HEK293 (cell line): ENCODE measurements at regions not wholly inside any gene's neighbourhood (a gene's known extent, or its start where the extent isn't known, plus 50 kb on each side); places are given as distances from the start of the nearest gene placed in this dataset.

Source experiments
- KLF16 ChIP-seq: fragments of 450-650 bp; formaldehyde crosslinking; IDR thresholded peaks from 2 replicates; pipeline ENCODE4 v1.5.1; 2017; ENCODE audit warnings: missing biosample characterization, missing genetic modification characterization
- YY2 ChIP-seq: fragments of 450-650 bp; formaldehyde crosslinking; IDR thresholded peaks from 2 replicates; pipeline ENCODE4 v1.5.1; 2016; ENCODE audit warnings: missing biosample characterization, missing genetic modification characterization
- ZBTB48 ChIP-seq: fragments of 450-650 bp; formaldehyde crosslinking; IDR thresholded peaks from 2 replicates; pipeline ENCODE4 v1.5.1; 2016; ENCODE audit warnings: missing biosample characterization, missing genetic modification characterization
- ZNF274 ChIP-seq, 2 experiments: fragments of 200-500 bp in 1 of 2; fragments of 450-650 bp in 1 of 2; sonication (Bioruptor generic) in 1 of 2; formaldehyde crosslinking in 1 of 2; IDR thresholded peaks; 2 replicates each; pipeline versions ENCODE4 v1.5.1 to v1.6.1; 2014 to 2016; ENCODE audit warnings: borderline replicate concordance in 1 of 2, inconsistent platforms in 1 of 2, low read length in 1 of 2, missing biosample characterization in 1 of 2, missing genetic modification characterization in 1 of 2
- ZNF544 ChIP-seq: fragments of 450-650 bp; formaldehyde crosslinking; IDR thresholded peaks from 2 replicates; pipeline ENCODE4 v1.5.0; 2017; ENCODE audit warnings: missing biosample characterization, missing genetic modification characterization
- ZNF747 ChIP-seq: fragments of 450-650 bp; formaldehyde crosslinking; IDR thresholded peaks from 2 replicates; pipeline ENCODE4 v1.5.1; 2016; ENCODE audit warnings: missing biosample characterization, missing genetic modification characterization
- TF ChIP-seq, protein P1 (sequence below): fragments of 450-650 bp; formaldehyde crosslinking; IDR thresholded peaks from 2 replicates; pipeline ENCODE4 v1.5.1; 2016; ENCODE audit warnings: missing biosample characterization, missing genetic modification characterization
- TF ChIP-seq, protein P2 (sequence below): fragments of 450-650 bp; formaldehyde crosslinking; conservative IDR thresholded peaks from 2 replicates; pipeline ENCODE4 v1.5.1; 2016; ENCODE audit warnings: low read depth, missing biosample characterization, missing genetic modification characterization

DNA sequence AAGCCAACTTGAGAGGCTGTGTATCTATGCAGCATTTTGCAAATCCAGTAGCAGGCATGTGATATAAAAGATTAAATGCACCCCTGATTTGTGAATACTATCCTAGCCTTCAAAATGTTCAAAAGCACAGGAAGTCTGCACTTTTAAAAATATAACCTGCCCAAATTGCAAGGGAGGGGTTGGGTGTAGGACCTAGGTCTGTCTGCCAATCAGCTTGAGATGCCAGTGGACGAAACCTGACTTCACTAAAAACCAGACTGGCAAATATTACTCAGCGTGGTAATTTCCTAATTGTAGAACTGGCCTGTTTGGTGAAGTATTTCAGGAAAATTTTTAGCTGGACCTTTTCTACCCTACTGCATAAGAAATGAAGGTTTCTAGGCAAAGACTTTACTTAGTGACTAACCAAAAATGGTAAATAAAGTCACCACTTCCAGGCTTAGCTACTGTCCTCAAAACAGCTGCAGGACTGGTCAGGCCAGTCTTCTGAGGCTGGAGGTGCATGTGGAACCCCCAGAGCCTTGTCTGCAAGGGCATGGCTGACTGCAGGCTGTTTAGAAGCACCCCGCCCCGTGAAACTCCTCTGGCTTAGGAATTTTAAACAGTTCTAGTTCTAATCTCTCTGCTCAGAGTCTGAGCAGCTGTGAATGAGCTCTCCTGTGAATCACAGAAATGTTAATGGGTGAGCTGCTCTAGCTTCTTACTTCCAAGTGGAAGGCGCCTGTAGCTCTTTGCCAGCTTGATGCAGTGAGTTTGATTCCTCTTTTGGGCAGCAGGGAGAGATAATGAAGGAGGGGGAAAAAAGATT lies 104.4 kb upstream of the ESR1 start:
- TF ChIP-seq, protein P1, sequence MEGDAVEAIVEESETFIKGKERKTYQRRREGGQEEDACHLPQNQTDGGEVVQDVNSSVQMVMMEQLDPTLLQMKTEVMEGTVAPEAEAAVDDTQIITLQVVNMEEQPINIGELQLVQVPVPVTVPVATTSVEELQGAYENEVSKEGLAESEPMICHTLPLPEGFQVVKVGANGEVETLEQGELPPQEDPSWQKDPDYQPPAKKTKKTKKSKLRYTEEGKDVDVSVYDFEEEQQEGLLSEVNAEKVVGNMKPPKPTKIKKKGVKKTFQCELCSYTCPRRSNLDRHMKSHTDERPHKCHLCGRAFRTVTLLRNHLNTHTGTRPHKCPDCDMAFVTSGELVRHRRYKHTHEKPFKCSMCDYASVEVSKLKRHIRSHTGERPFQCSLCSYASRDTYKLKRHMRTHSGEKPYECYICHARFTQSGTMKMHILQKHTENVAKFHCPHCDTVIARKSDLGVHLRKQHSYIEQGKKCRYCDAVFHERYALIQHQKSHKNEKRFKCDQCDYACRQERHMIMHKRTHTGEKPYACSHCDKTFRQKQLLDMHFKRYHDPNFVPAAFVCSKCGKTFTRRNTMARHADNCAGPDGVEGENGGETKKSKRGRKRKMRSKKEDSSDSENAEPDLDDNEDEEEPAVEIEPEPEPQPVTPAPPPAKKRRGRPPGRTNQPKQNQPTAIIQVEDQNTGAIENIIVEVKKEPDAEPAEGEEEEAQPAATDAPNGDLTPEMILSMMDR: no peak
- TF ChIP-seq YY2 (tag by site-specific recombination): no peak
- no peak for TF ChIP-seq KLF16 (tag by site-specific recombination)
- no peak for TF ChIP-seq ZBTB48 (tag by site-specific recombination)
- TF ChIP-seq ZNF747 (tag by site-specific recombination): no peak
- TF ChIP-seq, protein P2, sequence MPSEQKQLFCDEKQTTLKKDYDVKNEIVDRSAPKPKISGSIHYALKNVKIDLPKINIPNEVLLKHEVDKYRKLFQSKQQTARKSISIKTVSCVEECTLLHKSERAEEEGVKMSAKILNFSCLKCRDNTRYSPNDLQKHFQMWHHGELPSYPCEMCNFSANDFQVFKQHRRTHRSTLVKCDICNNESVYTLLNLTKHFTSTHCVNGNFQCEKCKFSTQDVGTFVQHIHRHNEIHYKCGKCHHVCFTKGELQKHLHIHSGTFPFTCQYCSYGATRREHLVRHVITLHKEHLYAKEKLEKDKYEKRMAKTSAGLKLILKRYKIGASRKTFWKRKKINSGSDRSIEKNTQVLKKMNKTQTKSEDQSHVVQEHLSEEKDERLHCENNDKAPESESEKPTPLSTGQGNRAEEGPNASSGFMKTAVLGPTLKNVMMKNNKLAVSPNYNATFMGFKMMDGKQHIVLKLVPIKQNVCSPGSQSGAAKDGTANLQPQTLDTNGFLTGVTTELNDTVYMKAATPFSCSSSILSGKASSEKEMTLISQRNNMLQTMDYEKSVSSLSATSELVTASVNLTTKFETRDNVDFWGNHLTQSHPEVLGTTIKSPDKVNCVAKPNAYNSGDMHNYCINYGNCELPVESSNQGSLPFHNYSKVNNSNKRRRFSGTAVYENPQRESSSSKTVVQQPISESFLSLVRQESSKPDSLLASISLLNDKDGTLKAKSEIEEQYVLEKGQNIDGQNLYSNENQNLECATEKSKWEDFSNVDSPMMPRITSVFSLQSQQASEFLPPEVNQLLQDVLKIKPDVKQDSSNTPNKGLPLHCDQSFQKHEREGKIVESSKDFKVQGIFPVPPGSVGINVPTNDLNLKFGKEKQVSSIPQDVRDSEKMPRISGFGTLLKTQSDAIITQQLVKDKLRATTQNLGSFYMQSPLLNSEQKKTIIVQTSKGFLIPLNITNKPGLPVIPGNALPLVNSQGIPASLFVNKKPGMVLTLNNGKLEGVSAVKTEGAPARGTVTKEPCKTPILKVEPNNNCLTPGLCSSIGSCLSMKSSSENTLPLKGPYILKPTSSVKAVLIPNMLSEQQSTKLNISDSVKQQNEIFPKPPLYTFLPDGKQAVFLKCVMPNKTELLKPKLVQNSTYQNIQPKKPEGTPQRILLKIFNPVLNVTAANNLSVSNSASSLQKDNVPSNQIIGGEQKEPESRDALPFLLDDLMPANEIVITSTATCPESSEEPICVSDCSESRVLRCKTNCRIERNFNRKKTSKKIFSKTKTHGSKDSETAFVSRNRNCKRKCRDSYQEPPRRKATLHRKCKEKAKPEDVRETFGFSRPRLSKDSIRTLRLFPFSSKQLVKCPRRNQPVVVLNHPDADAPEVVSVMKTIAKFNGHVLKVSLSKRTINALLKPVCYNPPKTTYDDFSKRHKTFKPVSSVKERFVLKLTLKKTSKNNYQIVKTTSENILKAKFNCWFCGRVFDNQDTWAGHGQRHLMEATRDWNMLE (tag by site-specific recombination): no peak
- TF ChIP-seq ZNF544 (tag by site-specific recombination): no peak
- TF ChIP-seq ZNF274 (IDR thresholded peaks at IDR 0.05; ENCODE audit: low read length): no peak
- TF ChIP-seq ZNF274 (tag by site-specific recombination; IDR thresholded peaks at IDR 0.05; ENCODE audit: borderline replicate concordance): no peak
